Right atrium auricular region (tissue), 2 donors: ENCODE measurements at regions not wholly inside any gene's neighbourhood (a gene's known extent, or its start where the extent isn't known, plus 50 kb on each side); places are given as distances from the start of the nearest gene placed in this dataset.

Experiments used
- DNase-seq: peaks from one replicate; pipeline ENCODE4 v3.0.0-alpha.2; 2019; ENCODE audit warnings: low spot score
- H3K27ac ChIP-seq, 2 donors: fragments of 200-600 bp; sonication (generic); 1 replicate in 1 of 2; 2 replicates in 1 of 2; pipeline ENCODE4 v1.5.1; 2016 to 2019
- H3K27me3 ChIP-seq, 2 donors: fragments of 200-600 bp; sonication (generic); one replicate each; pipeline versions ENCODE4 v1.5.1 to v1.6.0; 2017 to 2019
- H3K36me3 ChIP-seq: fragments of 200-600 bp; sonication (generic); one replicate; pipeline ENCODE4 v1.5.1; 2016
- H3K4me1 ChIP-seq, 2 donors: fragments of 200-600 bp; sonication (generic); one replicate each; pipeline versions ENCODE4 v1.5.1 to v1.6.0; 2017 to 2019
- H3K4me3 ChIP-seq, 2 donors: fragments of 200-600 bp; sonication (generic); 1 replicate in 1 of 2; 2 replicates in 1 of 2; pipeline ENCODE4 v1.5.1; 2017 to 2019; ENCODE audit warnings: mild to moderate bottlenecking in 1 of 2, moderate library complexity in 1 of 2
- H3K9me3 ChIP-seq, 2 donors: fragments of 200-600 bp; sonication (generic); one replicate each; pipeline ENCODE4 v1.5.1; 2019
- CTCF ChIP-seq, 2 donors: fragments of 200-600 bp; sonication (generic); IDR thresholded peaks; one replicate each; pipeline ENCODE4 v1.5.1; 2019; ENCODE audit warnings: antibody characterized with exemption in 2 of 2

- Histone ChIP-seq H3K4me1 (no peaks in the 10 kb centered on the region), H3K9me3 (peaks cover 0 to 10% of the 10 kb centered on the region in 2 donors), H3K27ac (no peak overlapping the region), H3K36me3 (no peaks in the 10 kb centered on the region), H3K4me3 (no peak overlapping the region), H3K27me3 (no peaks in the 10 kb centered on the region)
- no peak for DNase-seq
- no peak for TF ChIP-seq CTCF (IDR thresholded peaks at IDR 0.05)
Observed at GRCh38 chr9:134560654-134561053, 80.9 kb upstream of the COL5A1 start.

- H3K4me1 ChIP-seq: no peaks in the 10 kb centered on the region
- no peak for DNase-seq
- TF ChIP-seq CTCF (IDR thresholded peaks at IDR 0.05): no peak
- H3K27ac ChIP-seq: no peak overlapping the region
- H3K9me3 ChIP-seq: peaks cover 0 to 19% of the 10 kb centered on the region in 2 donors
- H3K4me3 ChIP-seq: no peak overlapping the region
- no peaks in the 10 kb centered on the region for H3K27me3 ChIP-seq
- H3K36me3 ChIP-seq: no peaks in the 10 kb centered on the region
Observed at GRCh38 chr9:134561427-134562145, 80.0 kb upstream of the COL5A1 start.

GRCh38 chr9:134562146-134562849, 79.3 kb upstream of the COL5A1 start:
- no peak overlapping the region for H3K27ac ChIP-seq
- no peak for TF ChIP-seq CTCF (IDR thresholded peaks at IDR 0.05)
- DNase-seq: no peak
- H3K4me3 ChIP-seq: no peak overlapping the region
- H3K4me1 ChIP-seq: no peaks in the 10 kb centered on the region
- H3K9me3 ChIP-seq: peaks cover 0 to 26% of the 10 kb centered on the region in 2 donors
- H3K27me3 ChIP-seq: no peaks in the 10 kb centered on the region
- no peaks in the 10 kb centered on the region for H3K36me3 ChIP-seq

GRCh38 chr9:134563397-134563796, 78.2 kb upstream of the COL5A1 start:
- Histone ChIP-seq H3K4me3 (no peak overlapping the region), H3K27me3 (no peaks in the 10 kb centered on the region), H3K4me1 (no peaks in the 10 kb centered on the region), H3K36me3 (no peaks in the 10 kb centered on the region), H3K9me3 (peaks cover 0 to 30% of the 10 kb centered on the region in 2 donors), H3K27ac (no peak overlapping the region)
- no peak for TF ChIP-seq CTCF (IDR thresholded peaks at IDR 0.05)
- no peak for DNase-seq

GRCh38 chr9:134564431-134565170, 77.0 kb upstream of the COL5A1 start:
- H3K27me3 ChIP-seq: no peaks in the 10 kb centered on the region
- no peaks in the 10 kb centered on the region for H3K4me1 ChIP-seq
- no peaks in the 10 kb centered on the region for H3K36me3 ChIP-seq
- peak; percentile 38 for DNase-seq
- peaks cover 0 to 30% of the 10 kb centered on the region in 2 donors for H3K9me3 ChIP-seq
- no peak overlapping the region for H3K27ac ChIP-seq
- H3K4me3 ChIP-seq: no peak overlapping the region
- no peak for TF ChIP-seq CTCF (IDR thresholded peaks at IDR 0.05)
